ENCODE measurements at regions not wholly inside any gene's neighbourhood (a gene's known extent, or its start where the extent isn't known, plus 50 kb on each side); places are given as distances from the start of the nearest gene placed in this dataset.

DNA sequence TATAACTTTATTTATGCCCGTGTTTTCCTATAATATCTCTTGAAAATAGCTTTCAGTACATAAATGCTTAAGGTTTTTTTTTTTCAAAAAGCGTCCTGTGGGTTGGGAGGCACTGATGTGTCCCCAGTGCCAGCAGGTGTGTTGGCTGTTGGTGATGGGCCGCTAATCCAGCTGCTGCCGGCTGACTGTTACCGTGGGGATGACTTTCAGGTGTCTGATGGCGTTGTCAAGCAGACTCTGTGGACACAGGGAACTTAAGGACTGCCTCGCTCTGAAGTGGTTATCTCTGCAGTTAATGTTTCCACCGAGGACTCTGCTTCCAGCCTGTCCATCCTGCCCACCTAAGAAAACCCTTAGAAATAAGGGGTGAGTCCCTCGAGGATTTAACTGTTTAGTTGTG, 94.5 kb downstream of the ANKRD10 start:
- TF ChIP-seq, protein P1, sequence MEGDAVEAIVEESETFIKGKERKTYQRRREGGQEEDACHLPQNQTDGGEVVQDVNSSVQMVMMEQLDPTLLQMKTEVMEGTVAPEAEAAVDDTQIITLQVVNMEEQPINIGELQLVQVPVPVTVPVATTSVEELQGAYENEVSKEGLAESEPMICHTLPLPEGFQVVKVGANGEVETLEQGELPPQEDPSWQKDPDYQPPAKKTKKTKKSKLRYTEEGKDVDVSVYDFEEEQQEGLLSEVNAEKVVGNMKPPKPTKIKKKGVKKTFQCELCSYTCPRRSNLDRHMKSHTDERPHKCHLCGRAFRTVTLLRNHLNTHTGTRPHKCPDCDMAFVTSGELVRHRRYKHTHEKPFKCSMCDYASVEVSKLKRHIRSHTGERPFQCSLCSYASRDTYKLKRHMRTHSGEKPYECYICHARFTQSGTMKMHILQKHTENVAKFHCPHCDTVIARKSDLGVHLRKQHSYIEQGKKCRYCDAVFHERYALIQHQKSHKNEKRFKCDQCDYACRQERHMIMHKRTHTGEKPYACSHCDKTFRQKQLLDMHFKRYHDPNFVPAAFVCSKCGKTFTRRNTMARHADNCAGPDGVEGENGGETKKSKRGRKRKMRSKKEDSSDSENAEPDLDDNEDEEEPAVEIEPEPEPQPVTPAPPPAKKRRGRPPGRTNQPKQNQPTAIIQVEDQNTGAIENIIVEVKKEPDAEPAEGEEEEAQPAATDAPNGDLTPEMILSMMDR (IDR thresholded peaks at IDR 0.05; ENCODE audit: poor library complexity, severe bottlenecking): no peak
- no peak for TF ChIP-seq SMC3 (conservative IDR thresholded peaks at IDR 0.05; ENCODE audit: poor library complexity)
- TF ChIP-seq, protein P2, sequence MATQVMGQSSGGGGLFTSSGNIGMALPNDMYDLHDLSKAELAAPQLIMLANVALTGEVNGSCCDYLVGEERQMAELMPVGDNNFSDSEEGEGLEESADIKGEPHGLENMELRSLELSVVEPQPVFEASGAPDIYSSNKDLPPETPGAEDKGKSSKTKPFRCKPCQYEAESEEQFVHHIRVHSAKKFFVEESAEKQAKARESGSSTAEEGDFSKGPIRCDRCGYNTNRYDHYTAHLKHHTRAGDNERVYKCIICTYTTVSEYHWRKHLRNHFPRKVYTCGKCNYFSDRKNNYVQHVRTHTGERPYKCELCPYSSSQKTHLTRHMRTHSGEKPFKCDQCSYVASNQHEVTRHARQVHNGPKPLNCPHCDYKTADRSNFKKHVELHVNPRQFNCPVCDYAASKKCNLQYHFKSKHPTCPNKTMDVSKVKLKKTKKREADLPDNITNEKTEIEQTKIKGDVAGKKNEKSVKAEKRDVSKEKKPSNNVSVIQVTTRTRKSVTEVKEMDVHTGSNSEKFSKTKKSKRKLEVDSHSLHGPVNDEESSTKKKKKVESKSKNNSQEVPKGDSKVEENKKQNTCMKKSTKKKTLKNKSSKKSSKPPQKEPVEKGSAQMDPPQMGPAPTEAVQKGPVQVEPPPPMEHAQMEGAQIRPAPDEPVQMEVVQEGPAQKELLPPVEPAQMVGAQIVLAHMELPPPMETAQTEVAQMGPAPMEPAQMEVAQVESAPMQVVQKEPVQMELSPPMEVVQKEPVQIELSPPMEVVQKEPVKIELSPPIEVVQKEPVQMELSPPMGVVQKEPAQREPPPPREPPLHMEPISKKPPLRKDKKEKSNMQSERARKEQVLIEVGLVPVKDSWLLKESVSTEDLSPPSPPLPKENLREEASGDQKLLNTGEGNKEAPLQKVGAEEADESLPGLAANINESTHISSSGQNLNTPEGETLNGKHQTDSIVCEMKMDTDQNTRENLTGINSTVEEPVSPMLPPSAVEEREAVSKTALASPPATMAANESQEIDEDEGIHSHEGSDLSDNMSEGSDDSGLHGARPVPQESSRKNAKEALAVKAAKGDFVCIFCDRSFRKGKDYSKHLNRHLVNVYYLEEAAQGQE (IDR thresholded peaks at IDR 0.05; ENCODE audit: borderline replicate concordance): no peak

Data from neural cell (in vitro differentiated cells).